HG02870 (cell line): ENCODE measurements at regions not wholly inside any gene's neighbourhood (a gene's known extent, or its start where the extent isn't known, plus 50 kb on each side); places are given as distances from the start of the nearest gene placed in this dataset.

Experiments
- ATAC-seq: cut with Tn5 transposase; IDR thresholded peaks from one replicate; pipeline ENCODE4 v1.9.1; 2021; ENCODE audit warnings: mild to moderate bottlenecking, moderate library complexity; ENCODE audit not compliant: unreplicated experiment

DNA sequence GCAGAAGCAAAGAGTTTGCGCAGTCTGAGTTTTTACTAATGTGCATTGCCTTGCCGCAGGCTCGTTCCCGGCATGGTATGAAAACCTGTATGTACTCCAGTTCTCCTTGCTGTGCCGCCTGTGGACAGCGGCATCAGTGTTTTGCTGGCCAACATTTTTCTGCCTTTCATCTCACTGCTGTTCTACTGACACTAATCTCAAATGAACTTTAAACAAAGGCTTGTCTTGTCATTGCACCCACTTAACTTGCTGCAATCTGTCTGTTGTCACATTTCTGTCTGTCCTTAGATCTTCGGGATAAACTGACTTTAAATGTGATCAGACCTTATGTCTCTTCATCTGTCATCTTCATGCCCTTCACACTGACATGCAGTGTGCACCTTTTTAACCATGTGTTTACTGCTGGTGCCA lies 71.7 kb upstream of the ZNRF2 start:
- no peak for ATAC-seq

GRCh38 chr7:30213637-30214036 lies 70.8 kb upstream of the ZNRF2 start:
- no peak for ATAC-seq

- ATAC-seq = peak; percentile 68
Measured at GRCh38 chr7:30214651-30215137, 69.7 kb upstream of the ZNRF2 start.

DNA sequence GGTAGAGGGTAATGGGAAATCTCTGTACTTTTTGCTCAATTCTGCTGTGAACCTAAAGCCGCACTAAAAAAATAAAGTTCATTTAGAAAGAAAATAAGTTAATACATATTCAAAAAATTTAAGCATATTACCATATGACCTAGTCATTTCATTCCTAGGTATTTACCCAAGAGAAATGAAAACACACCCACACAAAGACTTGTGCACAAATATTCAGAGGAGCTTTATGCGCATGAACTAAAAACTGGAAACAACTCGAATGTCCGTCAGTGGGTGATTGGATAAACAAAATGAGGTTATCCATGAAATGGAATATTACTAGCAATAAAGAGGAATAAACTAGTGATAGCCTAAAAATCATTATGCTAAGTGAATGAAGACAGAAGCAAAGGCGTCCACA lies 62.6 kb upstream of the ZNRF2 start:
- no peak for ATAC-seq

GRCh38 chr7:30222515-30223215 lies 61.7 kb upstream of the ZNRF2 start:
- ATAC-seq = no peak

DNA sequence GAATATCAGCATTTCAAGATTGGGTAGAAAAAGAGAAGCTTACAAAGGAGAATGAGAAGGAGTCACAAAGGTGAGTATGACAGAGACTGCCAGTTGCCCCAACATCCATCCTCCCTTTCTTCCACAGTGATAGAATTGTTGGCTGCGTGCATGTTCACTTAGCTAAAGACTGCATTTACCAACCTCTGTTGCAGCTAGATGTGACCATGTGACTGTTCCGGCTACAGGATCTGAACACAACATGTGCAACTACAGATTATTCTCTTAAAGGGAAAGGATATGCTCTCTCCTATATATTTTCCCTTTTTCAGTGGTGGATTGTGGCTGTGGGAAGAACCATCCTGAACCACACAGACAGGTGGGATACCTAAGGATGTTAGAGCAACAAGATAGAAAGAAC lies 60.5 kb upstream of the ZNRF2 start:
- no peak for ATAC-seq

DNA sequence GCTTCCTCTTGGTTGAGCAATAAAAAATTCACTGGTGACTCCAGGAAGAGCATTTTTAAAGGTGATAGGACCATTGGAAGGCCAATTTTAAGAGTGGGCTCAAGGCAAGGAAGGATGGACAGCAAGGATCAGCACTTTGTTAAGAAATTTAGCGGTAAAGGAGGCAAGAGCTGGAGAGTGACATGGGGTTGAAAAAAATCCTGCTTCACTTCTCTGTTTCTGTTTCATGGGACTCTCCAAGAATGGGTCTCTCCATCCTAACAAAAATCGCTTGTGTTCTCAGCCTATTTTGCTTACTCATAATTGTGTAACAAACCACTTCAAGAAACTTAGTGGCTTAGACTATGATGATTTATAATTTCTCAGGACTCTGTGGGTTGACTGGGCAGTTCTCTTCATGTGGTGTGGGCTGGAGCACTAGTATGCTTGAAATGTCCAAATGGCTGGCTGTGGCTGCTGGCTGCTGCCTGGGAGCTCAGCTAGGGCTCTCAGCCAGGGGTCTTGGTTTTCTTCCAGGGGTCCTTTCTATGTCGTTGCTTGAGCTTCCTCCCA lies 59.8 kb upstream of the ZNRF2 start:
- peak; percentile 57 for ATAC-seq

- peak; percentile 53 for ATAC-seq
Measured at GRCh38 chr7:30225863-30226613, 58.4 kb upstream of the ZNRF2 start.

GRCh38 chr7:30226614-30227268 lies 57.7 kb upstream of the ZNRF2 start:
- no peak for ATAC-seq

GRCh38 chr7:30231271-30231670 lies 53.1 kb upstream of the ZNRF2 start:
- no peak for ATAC-seq

DNA sequence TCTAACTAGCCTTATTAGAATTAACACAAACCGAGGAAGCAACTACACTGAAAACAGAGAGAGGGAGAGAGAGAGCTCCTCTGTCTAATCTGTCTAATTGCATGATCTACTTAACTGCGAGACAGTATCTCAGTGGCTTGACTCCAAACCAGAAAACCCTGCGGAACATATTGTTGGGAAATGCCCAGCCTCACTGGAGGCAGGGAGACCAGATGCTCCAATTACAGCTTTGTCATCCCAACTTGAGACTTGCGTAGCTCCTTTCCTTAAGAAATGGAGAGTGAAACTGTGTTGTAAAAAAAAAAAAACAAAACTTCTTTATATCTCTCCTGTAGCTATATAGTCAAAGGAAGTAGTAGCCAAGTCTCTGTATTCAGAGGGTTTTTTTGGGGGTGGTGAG lies 52.0 kb upstream of the ZNRF2 start:
- ATAC-seq = no peak
